ENCODE measurements at regions not wholly inside any gene's neighbourhood (a gene's known extent, or its start where the extent isn't known, plus 50 kb on each side); places are given as distances from the start of the nearest gene placed in this dataset.

GRCh38 chr6:134828641-134829040, 121.3 kb downstream of the ALDH8A1 start:
- H3K4me3 ChIP-seq: no peak overlapping the region
- H3K36me3 ChIP-seq: no peaks in the 10 kb centered on the region
- peaks cover 0 to 10% (median 0%) of the 10 kb centered on the region in 8 donors for H3K9me3 ChIP-seq
- H3K27me3 ChIP-seq (replicated peaks in 1 of 7): no peaks in the 10 kb centered on the region
- TF ChIP-seq CTCF (IDR thresholded peaks at IDR 0.05 in 8 of 11, conservative IDR thresholded peaks at IDR 0.05 in 3 of 11) (no peak), POLR2A (IDR thresholded peaks at IDR 0.05) (no peak), POLR2AphosphoS5 (IDR thresholded peaks at IDR 0.05) (no peak)
- intact Hi-C loops (cut with DNase I; ENCODE audit: low total_unique reads): loop anchor here (10.0 kb wide), 1 partner anchor 184 kb away; no protein-coding TSS in a partner anchor
- no peak for DNase-seq
- H3K27ac ChIP-seq: no peak overlapping the region
- 76 to 92% (median 81%) methylated on average over 4 to 5 of the region's 5 CpGs for WGBS, 5 donors
- no peaks in the 10 kb centered on the region for H3K4me1 ChIP-seq

DNA sequence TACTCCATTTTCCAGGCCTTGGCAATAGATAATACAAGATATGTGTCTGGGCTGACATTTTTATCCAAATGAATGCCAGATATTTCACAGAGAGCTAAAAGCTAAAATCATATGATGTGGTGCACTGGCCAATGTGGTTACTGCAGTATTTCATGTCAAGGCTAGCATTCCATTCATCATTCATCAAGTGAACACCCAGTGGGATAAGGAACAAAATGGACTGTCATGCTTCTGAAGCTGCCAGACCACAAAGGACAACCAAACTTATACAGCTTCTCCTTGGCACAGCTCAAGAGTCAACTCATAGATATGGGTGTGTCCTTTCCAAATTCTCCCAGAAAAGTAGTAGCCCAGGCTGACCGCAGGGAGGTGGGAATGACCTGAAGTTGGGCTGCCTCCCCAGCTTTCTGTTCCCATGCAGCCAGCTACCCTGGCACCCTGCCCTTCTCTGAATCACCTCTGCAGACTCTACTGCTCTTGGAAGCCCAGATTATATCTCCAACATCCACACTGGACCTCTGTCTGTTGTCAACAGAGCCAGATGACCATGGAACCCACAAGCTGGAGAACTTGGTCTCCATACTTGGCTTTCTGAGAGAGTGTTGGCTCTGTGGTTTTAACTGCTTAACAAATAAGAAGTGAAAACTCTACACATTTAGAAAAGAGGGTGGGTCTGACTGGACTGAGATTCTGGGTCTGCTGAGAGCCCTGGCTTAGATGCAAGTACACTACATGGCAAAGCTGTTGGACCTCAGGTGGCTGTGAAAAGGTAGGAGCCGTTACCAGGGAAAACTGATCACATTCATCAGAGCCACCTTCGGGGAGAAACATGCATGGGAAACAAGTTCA, 122.8 kb downstream of the ALDH8A1 start:
- intact Hi-C loops (cut with DNase I; ENCODE audit: low total_unique reads): loop anchor here (10.0 kb wide), 1 partner anchor 182 kb away; no protein-coding TSS in a partner anchor
- Histone ChIP-seq H3K9me3 (peaks cover 0 to 10% (median 0%) of the 10 kb centered on the region in 8 donors), H3K4me3 (no peak overlapping the region), H3K36me3 (no peaks in the 10 kb centered on the region), H3K4me1 (peaks cover 0 to 4% (median 0%) of the 10 kb centered on the region in 6 donors), H3K27ac (peak overlapping the region in 2 of 8 donors; percentile 33 to 43), H3K27me3 (replicated peaks in 1 of 7) (no peaks in the 10 kb centered on the region)
- DNase-seq: no peak
- 88 to 100% (median 95%) methylated on average over 3 of the region's 3 CpGs for WGBS, 5 donors
- TF ChIP-seq CTCF (IDR thresholded peaks at IDR 0.05 in 8 of 11, conservative IDR thresholded peaks at IDR 0.05 in 3 of 11) (no peak), POLR2A (IDR thresholded peaks at IDR 0.05) (no peak), POLR2AphosphoS5 (IDR thresholded peaks at IDR 0.05) (no peak)

- intact Hi-C loops (cut with DNase I; ENCODE audit: low total_unique reads): loop anchor here (5.0 to 10.0 kb wide), 3 partner anchors 179 to 666 kb away; no protein-coding TSS in a partner anchor
- Histone ChIP-seq H3K36me3 (no peaks in the 10 kb centered on the region), H3K27me3 (replicated peaks in 1 of 7) (no peaks in the 10 kb centered on the region), H3K4me1 (peaks cover 0 to 4% (median 0%) of the 10 kb centered on the region in 6 donors), H3K27ac (no peak overlapping the region), H3K4me3 (no peak overlapping the region), H3K9me3 (peaks cover 0 to 10% (median 0%) of the 10 kb centered on the region in 8 donors)
- TF ChIP-seq CTCF (IDR thresholded peaks at IDR 0.05 in 8 of 11, conservative IDR thresholded peaks at IDR 0.05 in 3 of 11) (no peak), POLR2A (IDR thresholded peaks at IDR 0.05) (no peak), POLR2AphosphoS5 (IDR thresholded peaks at IDR 0.05) (no peak)
- 88 to 94% (median 91%) methylated on average over 2 of the region's 2 CpGs for WGBS, 5 donors
- DNase-seq: no peak
Observed at GRCh38 chr6:134823710-134824034, 126.2 kb downstream of the ALDH8A1 start.

All from spleen (tissue), 11 donors.